ENCODE measurements at regions not wholly inside any gene's neighbourhood (a gene's known extent, or its start where the extent isn't known, plus 50 kb on each side); places are given as distances from the start of the nearest gene placed in this dataset.
A peak's percentile ranks its signal among the peaks of the same experiment; 100 is the strongest.

DNA sequence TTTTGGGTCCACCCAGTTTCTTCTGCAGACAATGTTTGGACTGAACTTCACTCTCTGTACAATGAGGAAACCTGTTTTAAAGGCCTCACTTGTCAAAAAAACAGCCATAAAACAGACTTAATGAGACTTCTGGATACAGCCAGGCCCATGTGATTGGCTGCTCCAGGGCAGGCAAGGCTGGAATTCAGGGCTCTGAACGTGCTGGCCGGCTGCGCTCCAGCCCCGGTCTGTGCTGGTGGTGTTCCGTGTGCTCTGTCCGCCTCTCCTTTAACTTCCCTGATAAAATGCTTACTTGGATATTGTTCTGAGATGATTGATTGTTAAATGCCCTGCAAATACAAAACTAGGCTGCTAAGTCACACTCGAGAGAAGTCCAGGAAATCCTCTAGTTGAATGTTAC lies 131.2 kb upstream of the KLF4 start:
- Histone ChIP-seq H3K9me3 (no peaks in the 10 kb centered on the region), H3K36me3 (no peaks in the 10 kb centered on the region), H3K4me1 (no peaks in the 10 kb centered on the region), H3K27me3 (no peaks in the 10 kb centered on the region), H3K27ac (no peak overlapping the region), H3K4me3 (no peak overlapping the region)
- no peak for DNase-seq
- TF ChIP-seq, protein P1, sequence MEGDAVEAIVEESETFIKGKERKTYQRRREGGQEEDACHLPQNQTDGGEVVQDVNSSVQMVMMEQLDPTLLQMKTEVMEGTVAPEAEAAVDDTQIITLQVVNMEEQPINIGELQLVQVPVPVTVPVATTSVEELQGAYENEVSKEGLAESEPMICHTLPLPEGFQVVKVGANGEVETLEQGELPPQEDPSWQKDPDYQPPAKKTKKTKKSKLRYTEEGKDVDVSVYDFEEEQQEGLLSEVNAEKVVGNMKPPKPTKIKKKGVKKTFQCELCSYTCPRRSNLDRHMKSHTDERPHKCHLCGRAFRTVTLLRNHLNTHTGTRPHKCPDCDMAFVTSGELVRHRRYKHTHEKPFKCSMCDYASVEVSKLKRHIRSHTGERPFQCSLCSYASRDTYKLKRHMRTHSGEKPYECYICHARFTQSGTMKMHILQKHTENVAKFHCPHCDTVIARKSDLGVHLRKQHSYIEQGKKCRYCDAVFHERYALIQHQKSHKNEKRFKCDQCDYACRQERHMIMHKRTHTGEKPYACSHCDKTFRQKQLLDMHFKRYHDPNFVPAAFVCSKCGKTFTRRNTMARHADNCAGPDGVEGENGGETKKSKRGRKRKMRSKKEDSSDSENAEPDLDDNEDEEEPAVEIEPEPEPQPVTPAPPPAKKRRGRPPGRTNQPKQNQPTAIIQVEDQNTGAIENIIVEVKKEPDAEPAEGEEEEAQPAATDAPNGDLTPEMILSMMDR (IDR thresholded peaks at IDR 0.05), result no peak
- intact Hi-C loops (cut with DNase I; ENCODE audit: low total_unique reads), result no loop called here

DNA sequence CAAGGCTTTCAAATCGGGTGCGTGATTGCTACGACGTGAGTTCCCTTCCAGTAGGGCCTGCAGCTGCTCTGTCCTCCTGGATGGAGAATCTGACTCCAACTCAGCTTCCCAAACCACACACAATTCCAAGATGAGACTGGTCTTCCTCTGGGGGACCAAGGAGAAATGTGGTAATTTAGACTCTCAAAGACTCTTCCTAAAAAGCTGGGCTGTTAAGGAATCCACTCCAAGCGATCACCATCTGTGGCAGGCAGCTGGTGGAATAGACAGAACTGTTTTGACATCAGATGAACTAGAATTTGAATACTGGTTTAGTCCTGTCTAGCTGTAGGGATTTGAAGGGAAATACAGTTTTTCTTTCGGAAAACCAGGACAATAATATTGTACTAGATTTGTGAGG lies 130.7 kb upstream of the KLF4 start:
- TF ChIP-seq, protein P1 (IDR thresholded peaks at IDR 0.05), result no peak
- intact Hi-C loops (cut with DNase I; ENCODE audit: low total_unique reads), result no loop called here
- Histone ChIP-seq H3K36me3 (no peaks in the 10 kb centered on the region), H3K4me3 (no peak overlapping the region), H3K27ac (no peak overlapping the region), H3K27me3 (no peaks in the 10 kb centered on the region), H3K9me3 (no peaks in the 10 kb centered on the region), H3K4me1 (no peaks in the 10 kb centered on the region)
- no peak for DNase-seq

DNA sequence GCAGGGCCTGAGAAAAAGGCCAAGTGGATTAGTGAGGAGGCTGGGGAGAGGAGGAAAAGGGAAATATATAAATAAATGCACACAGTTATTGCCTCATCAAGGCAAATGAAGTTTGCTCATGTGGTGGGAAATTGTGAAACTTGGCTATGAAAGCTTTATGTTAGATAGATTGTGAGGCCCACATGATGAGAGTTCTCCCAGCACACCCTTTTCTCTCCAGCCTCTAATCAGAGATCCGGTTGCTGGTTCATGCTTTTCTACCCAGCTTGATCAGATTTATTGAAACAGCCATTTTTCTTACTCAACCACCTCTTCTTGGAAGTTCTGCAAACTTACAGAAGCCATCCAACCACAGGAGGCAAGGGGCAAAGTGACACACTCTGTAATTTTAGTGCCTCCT lies 125.8 kb upstream of the KLF4 start:
- H3K4me3 ChIP-seq, result no peak overlapping the region
- no peaks in the 10 kb centered on the region for H3K36me3 ChIP-seq
- H3K27me3 ChIP-seq, result no peaks in the 10 kb centered on the region
- no peaks in the 10 kb centered on the region for H3K9me3 ChIP-seq
- DNase-seq, result no peak
- H3K27ac ChIP-seq, result no peak overlapping the region
- intact Hi-C loops (cut with DNase I; ENCODE audit: low total_unique reads), result no loop called here
- TF ChIP-seq, protein P1 (IDR thresholded peaks at IDR 0.05), result no peak
- H3K4me1 ChIP-seq, result peaks cover 0 to 2% (median 0%) of the 10 kb centered on the region in 4 donors

DNA sequence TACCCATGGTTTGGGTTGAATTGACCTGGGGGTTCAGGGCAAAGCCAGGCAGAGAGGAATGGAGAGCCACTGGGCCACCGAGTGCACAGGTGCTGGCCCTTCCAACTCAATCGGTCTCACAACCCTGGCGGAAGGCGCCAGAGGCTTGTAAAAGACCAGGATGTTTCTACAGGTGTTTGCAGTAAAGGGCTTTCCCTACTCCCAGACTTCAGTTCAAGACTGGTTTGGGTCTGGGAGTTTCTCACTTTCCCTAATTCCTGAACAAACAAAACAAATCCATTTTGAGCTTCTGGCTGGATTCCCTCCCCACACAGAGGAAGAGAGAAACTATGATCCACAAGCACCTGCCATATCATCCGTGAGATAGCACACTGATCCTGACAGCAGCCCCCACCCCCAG lies 125.2 kb upstream of the KLF4 start:
- no peak overlapping the region for H3K4me3 ChIP-seq
- H3K4me1 ChIP-seq, result peaks cover 0 to 2% (median 0%) of the 10 kb centered on the region in 4 donors
- no peaks in the 10 kb centered on the region for H3K36me3 ChIP-seq
- no peaks in the 10 kb centered on the region for H3K27me3 ChIP-seq
- H3K27ac ChIP-seq, result no peak overlapping the region
- no peak for DNase-seq
- H3K9me3 ChIP-seq, result no peaks in the 10 kb centered on the region
- intact Hi-C loops (cut with DNase I; ENCODE audit: low total_unique reads), result no loop called here
- TF ChIP-seq, protein P1 (IDR thresholded peaks at IDR 0.05), result no peak

DNA sequence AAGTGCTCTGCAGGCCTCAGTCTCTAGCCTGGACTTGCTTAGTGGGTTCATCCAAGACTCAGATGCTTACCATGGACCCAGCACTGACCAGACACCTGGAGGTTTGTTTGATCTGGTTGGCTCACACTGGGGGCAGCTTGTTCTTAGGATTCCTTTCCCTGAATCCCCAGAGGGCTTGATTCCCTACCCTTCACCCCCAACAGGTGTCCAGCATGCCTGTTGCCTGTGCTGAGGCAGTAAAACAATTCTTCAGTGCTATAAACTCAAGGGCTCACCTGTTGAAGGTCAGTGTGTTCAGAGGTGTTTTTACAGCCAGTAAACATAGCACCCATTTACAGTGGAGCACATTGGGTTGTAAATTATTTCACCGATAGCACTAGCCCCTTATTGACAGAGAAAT lies 123.8 kb upstream of the KLF4 start:
- H3K4me1 ChIP-seq, result peaks cover 0 to 2% (median 0%) of the 10 kb centered on the region in 4 donors
- no peak for DNase-seq
- H3K27me3 ChIP-seq, result no peaks in the 10 kb centered on the region
- no peaks in the 10 kb centered on the region for H3K9me3 ChIP-seq
- H3K36me3 ChIP-seq, result no peaks in the 10 kb centered on the region
- intact Hi-C loops (cut with DNase I; ENCODE audit: low total_unique reads), result no loop called here
- TF ChIP-seq, protein P1 (IDR thresholded peaks at IDR 0.05), result no peak
- no peak overlapping the region for H3K27ac ChIP-seq
- H3K4me3 ChIP-seq, result no peak overlapping the region

DNA sequence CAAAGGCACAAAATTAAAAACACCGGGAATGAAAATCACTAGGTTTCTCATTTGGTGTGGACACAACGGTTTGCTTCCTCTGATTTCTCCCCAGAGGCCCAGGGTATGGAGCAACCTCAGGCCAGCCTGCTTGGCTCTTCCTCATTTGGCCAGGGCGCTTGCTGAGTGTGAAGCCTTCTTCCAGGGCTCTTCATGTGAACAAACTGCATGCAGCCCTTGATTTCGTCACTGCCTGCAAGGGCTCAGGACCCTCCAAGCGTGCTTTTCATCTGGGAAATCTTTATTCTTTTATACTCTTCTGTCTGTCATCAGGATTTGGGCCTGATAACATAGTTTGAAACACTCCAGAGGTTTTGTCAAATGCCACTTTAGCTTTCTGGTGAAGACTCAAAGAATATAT lies 122.6 kb upstream of the KLF4 start:
- H3K27ac ChIP-seq, result no peak overlapping the region
- no peaks in the 10 kb centered on the region for H3K27me3 ChIP-seq
- no peaks in the 10 kb centered on the region for H3K36me3 ChIP-seq
- peak; percentile 87 to 90 for DNase-seq
- intact Hi-C loops (cut with DNase I; ENCODE audit: low total_unique reads), result no loop called here
- no peaks in the 10 kb centered on the region for H3K9me3 ChIP-seq
- peaks cover 0 to 2% (median 0%) of the 10 kb centered on the region in 4 donors for H3K4me1 ChIP-seq
- no peak overlapping the region for H3K4me3 ChIP-seq
- TF ChIP-seq, protein P1 (IDR thresholded peaks at IDR 0.05), result no peak
